NCI-H1417 (cell line): ENCODE measurements at regions not wholly inside any gene's neighbourhood (a gene's known extent, or its start where the extent isn't known, plus 50 kb on each side); places are given as distances from the start of the nearest gene placed in this dataset.

Experiments used
- DNase-seq, 3 experiments: peaks; one replicate each; lab custom pipeline; 2025; lab: John Stamatoyannopoulos, UW

GRCh38 chr4:175947117-175947722 is 118.4 kb upstream of the WDR17 start:
- DNase-seq = peak in 2 of 3 experiments; percentile 4 to 55

- DNase-seq = no peak
Observed at GRCh38 chr4:175951794-175952193, 113.8 kb upstream of the WDR17 start.

- DNase-seq = no peak
Observed at GRCh38 chr4:175953116-175953515, 112.5 kb upstream of the WDR17 start.

GRCh38 chr4:175953960-175954521 is 111.6 kb upstream of the WDR17 start:
- peak in 1 of 3 experiments; percentile 16 for DNase-seq

DNA sequence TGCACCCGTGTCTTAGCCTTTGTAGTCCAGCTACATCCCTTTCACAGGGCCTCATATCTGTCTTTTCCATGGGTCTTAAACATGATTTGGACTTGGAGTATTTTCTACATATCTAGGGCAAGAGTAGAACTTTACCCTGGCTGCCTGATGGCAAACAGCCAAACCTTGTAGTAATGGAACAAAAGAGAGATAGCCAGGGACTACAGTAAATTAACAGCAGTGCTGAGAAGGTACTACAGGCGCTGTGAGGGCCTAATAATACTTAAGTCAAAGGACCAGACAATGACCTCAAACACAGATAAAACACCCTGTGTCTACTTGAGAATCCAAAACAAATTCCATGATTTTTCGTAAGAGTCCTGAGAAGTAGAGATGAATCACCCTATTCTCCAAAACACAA is 111.0 kb upstream of the WDR17 start:
- no peak for DNase-seq

GRCh38 chr4:175961604-175962003 is 104.0 kb upstream of the WDR17 start:
- no peak for DNase-seq

- no peak for DNase-seq
Observed at GRCh38 chr4:175970072-175970471, 95.6 kb upstream of the WDR17 start.

GRCh38 chr4:175970724-175971123 is 94.9 kb upstream of the WDR17 start:
- DNase-seq = no peak

GRCh38 chr4:175971388-175972179 is 94.1 kb upstream of the WDR17 start:
- DNase-seq = no peak

GRCh38 chr4:175973027-175973923 is 92.4 kb upstream of the WDR17 start:
- DNase-seq = no peak

DNA sequence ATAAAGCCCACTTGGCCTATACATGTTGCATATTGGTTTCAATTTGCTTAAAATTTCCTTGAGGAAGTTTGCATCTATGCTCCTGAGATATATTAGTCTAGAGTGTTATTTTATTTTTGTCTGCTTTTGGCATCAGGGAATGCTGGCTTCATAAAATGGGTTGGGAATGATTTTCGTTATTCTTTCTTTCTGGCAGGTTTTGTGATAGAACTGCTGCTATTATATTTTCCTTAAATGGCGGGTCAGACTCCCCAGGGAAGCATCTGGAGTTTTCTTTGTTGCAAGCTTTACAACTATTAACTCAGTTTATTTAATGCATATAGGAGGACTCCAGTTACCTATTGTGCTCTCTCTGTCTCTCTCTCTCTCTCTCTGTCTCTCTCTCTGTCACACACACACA is 82.0 kb upstream of the WDR17 start:
- DNase-seq = no peak

GRCh38 chr4:175986668-175987067 is 79.0 kb upstream of the WDR17 start:
- DNase-seq = no peak

- peak in 1 of 3 experiments; percentile 56 for DNase-seq
Observed at GRCh38 chr4:175988511-175988910, 77.1 kb upstream of the WDR17 start.

GRCh38 chr4:175996206-175996605 is 69.4 kb upstream of the WDR17 start:
- DNase-seq = no peak

GRCh38 chr4:175997291-175997690 is 68.3 kb upstream of the WDR17 start:
- DNase-seq = no peak

DNA sequence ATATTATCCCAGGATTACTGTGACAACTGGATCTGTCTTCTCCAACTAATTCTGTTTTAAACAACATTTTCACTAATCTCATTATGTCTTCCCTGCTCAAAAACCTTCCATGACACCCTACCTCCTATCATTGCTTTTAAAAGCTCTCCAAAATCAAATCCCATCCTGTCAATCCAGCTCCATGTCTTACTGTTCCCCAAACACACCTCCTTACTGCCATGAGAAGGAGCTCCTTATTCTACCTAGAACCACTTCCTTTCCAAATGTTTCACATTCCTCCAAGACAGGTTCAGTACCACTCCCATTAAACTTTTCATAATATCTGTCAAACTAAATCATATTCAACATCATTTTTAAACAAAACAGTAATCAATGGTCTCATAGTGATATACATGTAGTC is 66.9 kb upstream of the WDR17 start:
- peak in 1 of 3 experiments; percentile 12 for DNase-seq

- DNase-seq = no peak
Observed at GRCh38 chr4:175999944-176000343, 65.7 kb upstream of the WDR17 start.

DNA sequence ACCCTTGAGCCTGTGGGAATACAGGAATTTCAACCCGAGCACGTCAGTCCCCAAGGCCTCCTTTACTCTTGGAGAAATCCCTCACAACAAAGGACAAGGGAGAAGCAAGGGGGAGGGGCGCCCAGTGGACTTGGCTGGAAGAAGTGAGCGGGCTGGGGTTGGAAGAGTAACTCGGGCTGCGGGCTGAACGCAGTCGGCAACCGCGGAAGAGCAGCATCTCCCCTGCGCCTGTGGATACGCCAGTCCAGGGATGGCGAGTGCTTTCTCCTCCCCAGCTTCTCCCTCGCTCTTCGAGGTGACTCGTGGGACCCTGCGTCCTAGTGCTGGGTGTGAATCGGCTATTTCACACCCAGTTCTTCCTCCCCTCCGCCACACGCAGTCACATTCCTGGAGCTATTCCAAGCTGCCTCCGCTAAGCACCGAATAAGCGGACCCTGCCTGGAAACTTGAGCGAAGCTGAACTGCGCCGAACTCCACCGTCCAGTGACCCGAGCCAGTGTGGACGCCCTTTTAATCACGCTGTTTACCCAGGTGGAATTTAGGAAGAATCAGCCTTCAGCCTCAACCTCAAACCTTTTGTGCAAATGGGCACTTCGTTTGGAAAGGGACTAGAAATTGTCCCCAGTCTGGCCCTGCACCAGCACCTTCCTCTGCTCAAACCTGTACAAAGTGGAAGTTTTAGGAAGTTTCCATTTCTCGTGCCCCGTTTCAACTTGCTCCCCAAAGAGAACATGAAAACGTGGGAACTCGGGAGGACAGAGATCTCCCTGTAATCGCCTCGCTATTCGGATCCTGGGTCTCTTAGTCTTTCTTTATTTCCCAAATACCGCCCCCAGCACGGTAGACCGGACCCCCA is 64.3 kb upstream of the WDR17 start:
- peak in 2 of 3 experiments; percentile 67 to 76 for DNase-seq

- DNase-seq = peak in 2 of 3 experiments; percentile 67 to 77
Observed at GRCh38 chr4:176002007-176002613, 63.5 kb upstream of the WDR17 start.

GRCh38 chr4:176005766-176006165 is 59.9 kb upstream of the WDR17 start:
- no peak for DNase-seq

- DNase-seq = no peak
Observed at GRCh38 chr4:176009254-176009653, 56.4 kb upstream of the WDR17 start.
